ENCODE measurements at regions not wholly inside any gene's neighbourhood (a gene's known extent, or its start where the extent isn't known, plus 50 kb on each side); places are given as distances from the start of the nearest gene placed in this dataset.

DNA sequence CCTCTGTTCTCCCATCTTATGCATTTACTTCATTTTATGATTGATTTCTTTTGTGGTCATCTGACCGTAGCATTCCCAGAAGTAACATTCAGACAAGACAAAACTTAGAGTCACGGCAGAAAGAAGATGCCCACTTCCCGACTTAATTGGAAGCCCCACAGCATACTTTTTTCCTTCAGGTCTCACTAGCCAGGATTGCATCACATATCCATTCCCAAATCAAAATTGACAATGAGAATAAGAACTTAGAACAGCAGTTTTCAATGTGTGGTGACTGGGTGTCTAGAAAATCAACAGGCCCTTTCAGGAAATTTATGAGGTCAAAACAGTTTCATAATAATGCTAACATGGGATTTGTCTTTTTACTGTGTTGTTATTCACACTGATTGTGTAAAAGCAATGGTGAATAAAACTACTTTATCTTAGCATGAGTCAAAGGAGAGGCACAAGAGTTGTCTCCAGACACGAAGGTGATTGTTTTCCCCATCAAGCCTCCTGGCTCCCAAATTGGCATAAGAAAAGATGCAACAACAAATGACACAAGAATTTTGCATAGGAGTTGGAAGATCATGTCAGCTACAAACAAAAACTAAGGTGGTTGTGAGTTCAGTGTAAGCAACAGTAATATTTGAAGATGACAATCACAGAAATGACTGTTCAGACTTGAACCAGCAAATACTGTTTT lies 493.9 kb downstream of the HTR7 start:
- TF ChIP-seq CTCF (IDR thresholded peaks at IDR 0.05; ENCODE audit: insufficient read depth, low read length, poor library complexity, severe bottlenecking) (no peak), EZH2phosphoT487 (conservative IDR thresholded peaks at IDR 0.05; ENCODE audit: low read length) (no peak)

All from SU-DHL-6 (cell line).